Breast epithelium (tissue), 3 donors: ENCODE measurements at regions not wholly inside any gene's neighbourhood (a gene's known extent, or its start where the extent isn't known, plus 50 kb on each side); places are given as distances from the start of the nearest gene placed in this dataset.

Experiments used
- POLR2A ChIP-seq: fragments of 450-650 bp; IDR thresholded peaks from one replicate; pipeline ENCODE4 v1.6.1; 2016; ENCODE audit warnings: antibody characterized with exemption, mild to moderate bottlenecking, moderate library complexity
- POLR2AphosphoS5 ChIP-seq, 3 donors: sonication (generic); formaldehyde crosslinking; IDR thresholded peaks; one replicate each; pipeline ENCODE4 v1.6.1; 2017; ENCODE audit warnings: antibody characterized with exemption in 3 of 3
- TF ChIP-seq, protein P1 (sequence below), 3 donors: fragments of 450-650 bp; IDR thresholded peaks; one replicate each; pipeline ENCODE4 v1.5.1; 2016 to 2017; ENCODE audit warnings: antibody characterized with exemption in 3 of 3, mild to moderate bottlenecking in 3 of 3, moderate library complexity in 3 of 3

DNA sequence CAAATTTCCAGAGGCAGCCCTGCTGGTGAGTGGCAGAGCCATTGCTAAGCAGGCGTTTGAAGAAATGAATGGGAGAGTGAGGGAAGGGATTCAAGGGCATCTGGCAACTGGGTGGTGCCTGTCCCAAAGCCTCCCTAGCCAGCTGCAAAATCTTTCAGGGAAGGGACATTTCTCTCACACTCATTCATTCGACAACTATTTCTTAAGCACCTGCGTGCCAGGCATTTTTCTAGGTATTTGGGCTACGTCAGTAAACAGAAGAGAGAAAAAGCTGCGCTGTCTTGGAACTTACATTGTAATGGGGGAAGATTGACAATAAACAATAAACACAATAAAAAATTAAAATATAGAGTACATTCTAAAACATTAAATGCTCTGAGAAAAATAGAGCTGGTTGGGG lies 301.9 kb upstream of the USP24 start:
- TF ChIP-seq, protein P1, sequence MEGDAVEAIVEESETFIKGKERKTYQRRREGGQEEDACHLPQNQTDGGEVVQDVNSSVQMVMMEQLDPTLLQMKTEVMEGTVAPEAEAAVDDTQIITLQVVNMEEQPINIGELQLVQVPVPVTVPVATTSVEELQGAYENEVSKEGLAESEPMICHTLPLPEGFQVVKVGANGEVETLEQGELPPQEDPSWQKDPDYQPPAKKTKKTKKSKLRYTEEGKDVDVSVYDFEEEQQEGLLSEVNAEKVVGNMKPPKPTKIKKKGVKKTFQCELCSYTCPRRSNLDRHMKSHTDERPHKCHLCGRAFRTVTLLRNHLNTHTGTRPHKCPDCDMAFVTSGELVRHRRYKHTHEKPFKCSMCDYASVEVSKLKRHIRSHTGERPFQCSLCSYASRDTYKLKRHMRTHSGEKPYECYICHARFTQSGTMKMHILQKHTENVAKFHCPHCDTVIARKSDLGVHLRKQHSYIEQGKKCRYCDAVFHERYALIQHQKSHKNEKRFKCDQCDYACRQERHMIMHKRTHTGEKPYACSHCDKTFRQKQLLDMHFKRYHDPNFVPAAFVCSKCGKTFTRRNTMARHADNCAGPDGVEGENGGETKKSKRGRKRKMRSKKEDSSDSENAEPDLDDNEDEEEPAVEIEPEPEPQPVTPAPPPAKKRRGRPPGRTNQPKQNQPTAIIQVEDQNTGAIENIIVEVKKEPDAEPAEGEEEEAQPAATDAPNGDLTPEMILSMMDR (IDR thresholded peaks at IDR 0.05): no peak
- TF ChIP-seq POLR2A (no peak), POLR2AphosphoS5 (IDR thresholded peaks at IDR 0.05) (no peak)
